GM21447 (cell line): ENCODE measurements at regions not wholly inside any gene's neighbourhood (a gene's known extent, or its start where the extent isn't known, plus 50 kb on each side); places are given as distances from the start of the nearest gene placed in this dataset.

Experiments
- ATAC-seq: cut with Tn5 transposase; IDR thresholded peaks from one replicate; pipeline ENCODE4 v1.9.1; 2021; ENCODE audit not compliant: unreplicated experiment

GRCh38 chr1:218754477-218754876 lies 409.3 kb downstream of the TGFB2 start:
- ATAC-seq: no peak

- no peak for ATAC-seq
Observed at GRCh38 chr1:218755128-218755527, 410.0 kb downstream of the TGFB2 start.

- no peak for ATAC-seq
Observed at GRCh38 chr1:218759795-218760194, 413.9 kb upstream of the LYPLAL1 start.

GRCh38 chr1:218760601-218761570 lies 412.8 kb upstream of the LYPLAL1 start:
- ATAC-seq: no peak

- ATAC-seq: no peak
Observed at GRCh38 chr1:218763538-218763937, 410.1 kb upstream of the LYPLAL1 start.

DNA sequence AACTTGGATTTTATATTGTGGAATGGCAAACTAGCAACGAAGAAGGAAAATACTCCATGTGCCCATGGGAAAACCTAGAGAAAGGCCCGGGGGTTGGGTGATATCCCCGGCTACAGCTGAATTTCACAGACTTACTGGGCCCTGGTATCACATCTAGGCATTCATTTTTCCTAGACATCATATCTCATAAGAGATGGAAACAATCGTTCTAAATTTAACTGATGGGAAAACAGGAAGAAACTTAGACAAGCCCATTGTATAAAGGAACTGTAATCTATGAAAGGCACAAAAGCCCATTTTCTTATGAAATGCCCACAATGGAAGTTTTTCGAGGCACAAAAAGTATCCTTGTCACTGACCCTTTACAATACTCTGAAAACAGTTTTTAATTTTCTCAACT lies 407.9 kb upstream of the LYPLAL1 start:
- ATAC-seq: no peak

DNA sequence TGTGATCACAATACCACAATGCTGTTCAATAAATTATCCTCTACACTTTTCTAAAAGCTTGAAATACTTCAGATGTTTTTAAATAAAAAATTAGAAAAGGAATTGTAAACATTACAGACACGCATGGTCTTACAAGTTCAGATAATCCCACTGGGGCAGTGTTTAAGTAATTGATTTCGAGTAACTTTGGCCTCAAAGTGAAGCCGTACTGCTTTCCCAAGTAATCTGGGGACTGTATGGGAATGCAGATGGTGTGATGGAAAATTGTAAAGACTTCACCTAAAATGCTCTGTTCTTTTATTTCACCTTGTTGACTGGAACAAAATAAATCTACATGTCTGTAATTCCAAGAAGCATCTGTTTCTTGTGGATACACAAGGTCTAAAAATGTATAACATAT lies 401.7 kb upstream of the LYPLAL1 start:
- no peak for ATAC-seq

DNA sequence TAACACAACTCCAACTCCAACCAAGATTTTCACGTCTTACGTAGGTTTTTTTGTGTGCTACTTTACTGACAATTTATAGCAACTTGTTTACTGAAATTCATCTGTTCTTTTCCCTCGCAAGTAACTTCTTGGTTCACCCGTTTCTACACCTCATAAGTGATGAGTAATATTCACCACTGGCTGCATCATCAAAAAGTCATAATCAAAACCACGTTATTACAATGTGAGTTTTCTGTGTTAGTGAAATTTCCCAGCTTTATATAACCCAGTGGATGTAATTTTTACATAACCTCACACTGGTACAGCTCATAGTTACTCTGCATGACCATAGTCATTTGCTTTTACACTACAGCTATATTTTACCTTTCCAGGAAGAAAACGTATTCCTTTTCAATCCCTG lies 401.1 kb upstream of the LYPLAL1 start:
- ATAC-seq: no peak

GRCh38 chr1:218775501-218776021 lies 398.1 kb upstream of the LYPLAL1 start:
- ATAC-seq: no peak

DNA sequence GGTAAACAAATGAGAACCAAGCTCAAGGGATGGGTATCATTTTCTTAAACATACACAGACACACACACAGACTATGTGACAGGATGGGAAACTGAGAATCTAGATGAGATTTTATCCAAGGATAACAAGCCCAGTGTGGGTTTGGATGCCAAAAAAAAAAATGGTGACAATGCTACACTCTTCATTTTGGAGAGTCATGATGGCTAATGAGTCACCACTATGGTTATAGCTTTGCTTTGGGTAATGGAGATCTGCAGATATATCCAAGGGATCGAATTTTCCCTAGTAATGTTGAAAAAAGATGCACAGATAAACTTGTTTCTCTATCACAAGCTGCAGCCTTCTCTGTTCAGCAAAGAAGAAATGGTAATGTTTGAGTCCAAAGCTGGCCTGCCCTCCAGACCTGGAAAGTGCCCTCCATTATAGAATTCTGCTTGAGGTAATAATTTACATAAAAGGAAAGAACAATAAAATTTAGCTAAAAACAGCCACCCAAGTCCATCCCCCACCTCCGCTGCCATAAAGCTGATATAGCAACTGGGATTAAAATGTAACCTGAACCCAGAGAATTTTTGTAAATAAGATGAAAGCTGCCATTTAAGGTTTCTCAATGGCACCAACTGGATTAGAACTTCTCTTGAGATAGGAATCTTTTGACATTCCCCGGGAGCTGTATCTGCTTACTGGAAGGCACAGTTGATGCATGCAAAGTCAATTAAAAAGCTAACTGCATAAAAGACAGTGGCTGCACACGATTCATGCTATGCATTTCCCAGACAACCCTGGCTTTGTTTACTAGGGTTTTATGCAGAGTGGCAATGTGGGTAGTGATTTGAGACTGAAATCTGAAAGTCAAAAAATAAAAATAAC lies 395.2 kb upstream of the LYPLAL1 start:
- no peak for ATAC-seq

- no peak for ATAC-seq
Observed at GRCh38 chr1:218779341-218780100, 394.2 kb upstream of the LYPLAL1 start.

- no peak for ATAC-seq
Observed at GRCh38 chr1:218783131-218783530, 390.5 kb upstream of the LYPLAL1 start.

GRCh38 chr1:218783916-218784315 lies 389.8 kb upstream of the LYPLAL1 start:
- ATAC-seq: no peak

GRCh38 chr1:218785928-218786327 lies 387.8 kb upstream of the LYPLAL1 start:
- no peak for ATAC-seq

DNA sequence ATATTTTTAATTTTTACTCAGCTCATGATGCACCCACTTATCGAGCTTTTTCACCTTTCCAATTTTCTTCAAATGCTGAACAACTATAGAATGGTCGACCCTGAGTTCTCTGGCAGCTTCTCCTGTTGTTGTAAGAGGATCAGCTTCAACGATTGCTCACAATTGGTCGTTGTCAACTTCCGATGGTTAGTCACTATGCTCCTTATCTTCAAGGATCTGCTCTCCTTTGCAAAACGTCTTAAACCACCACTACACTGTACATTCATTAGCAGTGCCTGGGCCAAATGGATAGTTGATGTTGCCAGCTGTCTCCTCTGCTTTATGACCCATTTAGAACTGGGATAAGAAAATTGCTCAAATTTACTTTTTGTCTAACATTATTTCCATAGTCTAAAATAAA lies 385.9 kb upstream of the LYPLAL1 start:
- ATAC-seq: no peak

DNA sequence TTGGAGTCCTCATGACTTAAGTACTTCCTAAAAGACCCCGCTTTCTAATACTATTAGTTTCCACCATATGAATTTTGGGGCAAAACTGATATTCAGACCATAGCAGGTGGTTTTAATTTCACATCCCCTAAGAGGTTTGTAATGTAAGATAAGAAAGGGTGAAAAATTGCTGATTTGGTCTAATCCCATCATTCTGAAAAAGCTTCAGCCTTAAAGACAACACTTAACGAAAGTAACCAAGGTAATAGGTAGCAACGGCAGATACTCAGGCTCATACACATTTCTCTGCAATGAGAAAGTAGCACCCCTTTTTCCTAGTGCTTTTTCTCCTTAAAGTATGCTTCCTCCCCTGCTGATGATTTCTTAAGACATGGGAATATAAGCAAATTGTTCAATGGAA lies 376.9 kb upstream of the LYPLAL1 start:
- no peak for ATAC-seq

GRCh38 chr1:218802799-218803198 lies 370.9 kb upstream of the LYPLAL1 start:
- no peak for ATAC-seq

- no peak for ATAC-seq
Observed at GRCh38 chr1:218803351-218803997, 370.2 kb upstream of the LYPLAL1 start.

- no peak for ATAC-seq
Observed at GRCh38 chr1:218804014-218804785, 369.5 kb upstream of the LYPLAL1 start.

DNA sequence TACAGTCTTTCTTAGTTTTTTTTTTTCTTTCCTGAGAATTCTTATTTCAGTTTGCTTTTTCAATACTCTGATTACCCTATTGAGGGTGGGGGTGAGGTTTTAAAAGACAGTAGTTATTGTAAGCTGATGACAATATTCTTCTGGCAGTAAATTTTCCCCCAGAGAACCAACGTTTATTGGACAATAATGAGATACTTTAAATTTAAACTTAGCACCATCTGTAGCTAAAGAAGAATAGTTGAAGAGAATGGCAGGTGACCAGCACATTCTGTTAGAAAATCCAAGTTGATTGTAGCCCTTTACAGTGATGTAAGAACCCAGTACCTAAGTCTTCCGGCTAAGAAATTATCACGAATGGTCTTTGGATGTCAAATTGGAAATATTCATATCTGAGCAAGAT lies 364.6 kb upstream of the LYPLAL1 start:
- no peak for ATAC-seq
